H1 (cell line): ENCODE measurements at regions not wholly inside any gene's neighbourhood (a gene's known extent, or its start where the extent isn't known, plus 50 kb on each side); places are given as distances from the start of the nearest gene placed in this dataset.

Source experiments
- CTCF ChIA-PET: fragments of 300-600 bp; sonication (Branson Sonifier 250); formaldehyde crosslinking; loops from one replicate; lab custom pipeline; 2021; ENCODE audit not compliant: partially characterized antibody; lab: Charles Lee
- POLR2A ChIA-PET: fragments of 300-600 bp; sonication (Branson Sonifier 250); formaldehyde crosslinking; loops from one replicate; lab custom pipeline; 2021; ENCODE audit warnings: inconsistent platforms; ENCODE audit not compliant: partially characterized antibody; lab: Charles Lee
- DNase-seq, 2 experiments: peaks; one replicate each; pipeline versions ENCODE4 v3.0.0 to v3.0.0-alpha.2; 2010 to 2022; ENCODE audit warnings: low spot score in 2 of 2, low read depth in 1 of 2, mixed read lengths in 1 of 2
- FAIRE-seq: peaks from 2 replicates; lab custom pipeline; 2011; peaks lifted over from hg19 to GRCh38; lab: Jason Lieb, UNC
- H2AFZ ChIP-seq: 2 replicates; pipeline ENCODE4 v1.8.1; 2012; ENCODE audit warnings: low read length, inconsistent platforms
- H2AK5ac ChIP-seq: 2 replicates; pipeline ENCODE4 v1.6.1; 2013; ENCODE audit warnings: low read depth, low read length
- H2BK120ac ChIP-seq: replicated peaks from 2 replicates; pipeline ENCODE3; 2013; ENCODE audit warnings: low read depth, low read length, inconsistent platforms
- H2BK12ac ChIP-seq: 2 replicates; pipeline ENCODE4 v1.6.1; 2013; ENCODE audit warnings: low read depth, low read length
- H2BK15ac ChIP-seq: 2 replicates; pipeline ENCODE4 v1.6.1; 2013; ENCODE audit warnings: low read length
- H2BK20ac ChIP-seq: 2 replicates; pipeline ENCODE4 v1.6.1; 2013; ENCODE audit warnings: low read length
- H2BK5ac ChIP-seq: 2 replicates; pipeline ENCODE4 v1.6.1; 2013; ENCODE audit warnings: low read depth, low read length
- H3K14ac ChIP-seq: 2 replicates; pipeline ENCODE4 v1.6.1; 2013; ENCODE audit warnings: inconsistent platforms; ENCODE audit not compliant: insufficient read length
- H3K18ac ChIP-seq: 2 replicates; pipeline ENCODE4 v1.6.1; 2013; ENCODE audit warnings: low read length; ENCODE audit errors: extremely low read depth
- H3K23ac ChIP-seq: 2 replicates; pipeline ENCODE4 v1.6.1; 2013; ENCODE audit warnings: inconsistent platforms; ENCODE audit not compliant: insufficient read length
- H3K23me2 ChIP-seq: 2 replicates; pipeline ENCODE4 v1.6.1; 2013; ENCODE audit warnings: low read depth, low read length
- H3K27ac ChIP-seq: 2 replicates; pipeline ENCODE4 v1.6.1; 2011; ENCODE audit warnings: low read depth, low read length, inconsistent platforms
- H3K27me3 ChIP-seq, 4 experiments: replicated peaks in 1 of 4; 1 replicate in 1 of 4; 2 replicates in 3 of 4; pipeline versions ENCODE4 v1.6.1 to v1.8.1; 2011 to 2013; ENCODE audit warnings: low read length in 3 of 4, mild to moderate bottlenecking in 3 of 4, inconsistent platforms in 2 of 4, mixed read lengths in 2 of 4, moderate library complexity in 1 of 4; ENCODE audit not compliant: control insufficient read depth in 3 of 4, insufficient read depth in 3 of 4; ENCODE audit errors: extremely low read depth in 1 of 4
- H3K36me3 ChIP-seq, 4 experiments: 2 replicates each; pipeline versions ENCODE4 v1.6.1 to v1.8.1; 2011 to 2013; ENCODE audit warnings: mild to moderate bottlenecking in 4 of 4, low read length in 3 of 4, moderate library complexity in 2 of 4, control low read depth in 1 of 4, inconsistent platforms in 1 of 4; ENCODE audit not compliant: insufficient read depth in 4 of 4, control insufficient read depth in 2 of 4
- H3K4ac ChIP-seq: replicated peaks from 2 replicates; pipeline ENCODE3; 2013; ENCODE audit warnings: low read length, low read depth, mixed read lengths, inconsistent platforms; ENCODE audit not compliant: insufficient read length
- H3K4me1 ChIP-seq, 4 experiments: replicated peaks in 1 of 4; 1 replicate in 1 of 4; 2 replicates in 3 of 4; pipeline versions ENCODE4 v1.6.1 to v1.8.1; 2011 to 2013; ENCODE audit warnings: low read length in 3 of 4, inconsistent platforms in 2 of 4, mixed read lengths in 1 of 4; ENCODE audit not compliant: insufficient read depth in 4 of 4, control insufficient read depth in 3 of 4
- H3K4me2 ChIP-seq, 2 experiments: 2 replicates each; pipeline versions ENCODE4 v1.6.1 to v1.8.1; 2011 to 2013; ENCODE audit warnings: low read depth in 2 of 2, low read length in 2 of 2, control low read depth in 1 of 2, inconsistent platforms in 1 of 2, mild to moderate bottlenecking in 1 of 2; ENCODE audit not compliant: insufficient read depth in 1 of 2
- H3K4me3 ChIP-seq, 4 experiments: fragments of 200-600, 300-600 bp in 1 of 4; sonication (generic), shearing (Covaris generic), sonication (Bioruptor Twin) in 1 of 4; 2 replicates each; pipeline versions ENCODE4 v1.5.1 to v1.8.1; 2011 to 2016; ENCODE audit warnings: low read length in 4 of 4, low read depth in 3 of 4, control low read depth in 2 of 4, inconsistent platforms in 2 of 4, mild to moderate bottlenecking in 2 of 4, mixed read lengths in 1 of 4, moderate library complexity in 1 of 4; ENCODE audit not compliant: insufficient read depth in 2 of 4; ENCODE audit errors: extremely low read depth in 1 of 4
- H3K56ac ChIP-seq: replicated peaks from 2 replicates; pipeline ENCODE3; 2013; ENCODE audit warnings: low read depth, mild to moderate bottlenecking, mixed read lengths, low read length, inconsistent platforms; ENCODE audit not compliant: insufficient read length
- H3K79me1 ChIP-seq: 2 replicates; pipeline ENCODE4 v1.6.1; 2013; ENCODE audit warnings: low read depth, low read length, control low read depth
- H3K79me2 ChIP-seq, 2 experiments: 2 replicates each; pipeline versions ENCODE4 v1.6.1 to v1.8.1; 2012 to 2013; ENCODE audit warnings: low read length in 2 of 2, mild to moderate bottlenecking in 2 of 2, inconsistent platforms in 1 of 2; ENCODE audit not compliant: insufficient read depth in 2 of 2, control insufficient read depth in 1 of 2
- H3K9ac ChIP-seq, 4 experiments: replicated peaks in 1 of 4; 1 replicate in 1 of 4; 2 replicates in 3 of 4; pipeline versions ENCODE4 v1.6.1 to v1.8.1; 2011 to 2013; ENCODE audit warnings: low read depth in 3 of 4, low read length in 3 of 4, control low read depth in 2 of 4, mild to moderate bottlenecking in 2 of 4, moderate library complexity in 2 of 4, inconsistent platforms in 1 of 4; ENCODE audit errors: extremely low read depth in 1 of 4
- H3K9me3 ChIP-seq, 2 experiments: 2 replicates each; pipeline versions ENCODE4 v1.6.1 to v1.8.1; 2012 to 2013; ENCODE audit warnings: mild to moderate bottlenecking in 2 of 2, moderate library complexity in 2 of 2, control low read depth in 1 of 2, inconsistent platforms in 1 of 2, low read depth in 1 of 2, low read length in 1 of 2, mixed read lengths in 1 of 2; ENCODE audit not compliant: insufficient read depth in 2 of 2
- H4K20me1 ChIP-seq, 2 experiments: replicated peaks in 1 of 2; 2 replicates each; pipeline versions ENCODE3 to v1.8.1; 2011 to 2013; ENCODE audit warnings: inconsistent platforms in 2 of 2, low read length in 2 of 2, mild to moderate bottlenecking in 1 of 2; ENCODE audit not compliant: insufficient read depth in 2 of 2, control insufficient read depth in 1 of 2
- H4K5ac ChIP-seq: 2 replicates; pipeline ENCODE4 v1.6.1; 2013; ENCODE audit warnings: low read length, low read depth, mixed read lengths, inconsistent platforms; ENCODE audit not compliant: insufficient read length
- H4K8ac ChIP-seq: 2 replicates; pipeline ENCODE4 v1.8.0; 2013; ENCODE audit warnings: mild to moderate bottlenecking, moderate library complexity, low read length, inconsistent platforms; ENCODE audit not compliant: insufficient read depth; ENCODE audit errors: extremely low read depth
- H4K91ac ChIP-seq: replicated peaks from 2 replicates; pipeline ENCODE3; 2013; ENCODE audit warnings: low read length, mixed read lengths, inconsistent platforms; ENCODE audit not compliant: insufficient read length
- POLR2AphosphoS5 ChIP-seq: IDR thresholded peaks from 2 replicates; pipeline ENCODE4 v1.6.1; 2011; ENCODE audit warnings: low read depth, low read length
- WGBS, 2 experiments: shearing (Covaris generic) in 1 of 2; methylation state at CpG; one replicate each; pipeline versions ENCODE4 v1.1.6 to v1.1.7; 2013 to 2015; ENCODE audit warnings: low lambda C conversion rate in 2 of 2, mixed read lengths in 2 of 2, inconsistent platforms in 1 of 2, low coverage in 1 of 2, missing lambda C conversion rate in 1 of 2; ENCODE audit not compliant: insufficient replicate concordance in 2 of 2, insufficient coverage in 1 of 2, insufficient read length in 1 of 2; ENCODE audit errors: extremely low coverage in 1 of 2, missing lambda C conversion rate in 1 of 2; 5-methylcytosine and 5-hydroxymethylcytosine counted together
- TF ChIP-seq, protein P1 (sequence below): IDR thresholded peaks from 2 replicates; pipeline ENCODE4 v1.6.1; 2012; ENCODE audit warnings: inconsistent platforms

- Histone ChIP-seq H2BK20ac (no peak overlapping the region), H3K27me3 (no peaks in the 10 kb centered on the region), H2BK5ac (no peak overlapping the region), H2AK5ac (no peak overlapping the region), H2AFZ (no peak overlapping the region), H3K79me2 (no peaks in the 10 kb centered on the region), H3K27ac (no peak overlapping the region), H3K4me3 (no peak overlapping the region), H2BK12ac (no peak overlapping the region), H4K8ac (no peak overlapping the region), H2BK15ac (no peak overlapping the region), H4K5ac (no peak overlapping the region), H4K91ac (no peak overlapping the region), H3K4ac (no peak overlapping the region), H3K4me1 (no peaks in the 10 kb centered on the region), H3K36me3 (no peaks in the 10 kb centered on the region), H3K9ac (no peak overlapping the region), H3K18ac (no peak overlapping the region), H3K23me2 (no peaks in the 10 kb centered on the region), H3K56ac (no peak overlapping the region), H3K9me3 (no peaks in the 10 kb centered on the region), H3K79me1 (no peaks in the 10 kb centered on the region), H3K14ac (no peak overlapping the region), H3K23ac (no peak overlapping the region), H4K20me1 (no peaks in the 10 kb centered on the region), H3K4me2 (no peak overlapping the region), H2BK120ac (no peak overlapping the region)
- ChIA-PET CTCF (interaction anchor here (0.9 kb wide), 1 partner anchor 261 kb away, joined by 3 read pairs; no protein-coding TSS in a partner anchor), POLR2A (no interaction called here)
- WGBS, 2 experiments, result 94% methylated on average over 2 of the region's 2 CpGs; no CpG with 5 or more reads in 1 of the 2 experiments
- DNase-seq (no peak), FAIRE-seq (no peak)
- no peak for TF ChIP-seq POLR2AphosphoS5
- TF ChIP-seq, protein P1, sequence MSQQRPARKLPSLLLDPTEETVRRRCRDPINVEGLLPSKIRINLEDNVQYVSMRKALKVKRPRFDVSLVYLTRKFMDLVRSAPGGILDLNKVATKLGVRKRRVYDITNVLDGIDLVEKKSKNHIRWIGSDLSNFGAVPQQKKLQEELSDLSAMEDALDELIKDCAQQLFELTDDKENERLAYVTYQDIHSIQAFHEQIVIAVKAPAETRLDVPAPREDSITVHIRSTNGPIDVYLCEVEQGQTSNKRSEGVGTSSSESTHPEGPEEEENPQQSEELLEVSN, result no peak
Measured at GRCh38 chr6:164871783-164872182, 437.6 kb downstream of the C6orf118 start.
